Keratinocyte (primary cell): ENCODE measurements at regions not wholly inside any gene's neighbourhood (a gene's known extent, or its start where the extent isn't known, plus 50 kb on each side); places are given as distances from the start of the nearest gene placed in this dataset.
"Not testable (repeated sequence)": the region's sequence is repeated elsewhere in the genome, so short reads cannot be mapped to it uniquely, and the experiment has no call there.

Experiments
- DNase-seq: peaks from one replicate; pipeline ENCODE4 v3.0.0-alpha.2; 2011; ENCODE audit warnings: low read depth, missing footprints, low spot score
- FAIRE-seq: peaks from 2 replicates; lab custom pipeline; 2011; peaks lifted over from hg19 to GRCh38; lab: Jason Lieb, UNC
- H2AFZ ChIP-seq: 2 replicates; pipeline ENCODE4 v1.6.0; 2012; ENCODE audit warnings: low read length, control low read depth, inconsistent platforms; ENCODE audit not compliant: control insufficient read depth
- H3K27ac ChIP-seq: 2 replicates; pipeline ENCODE4 v1.5.1; 2011; ENCODE audit warnings: low read length; ENCODE audit not compliant: control insufficient read depth, insufficient read depth
- H3K27me3 ChIP-seq: 3 replicates; pipeline ENCODE4 v1.6.0; 2011; ENCODE audit warnings: low read length; ENCODE audit not compliant: control insufficient read depth, insufficient read depth; ENCODE audit errors: extremely low read depth
- H3K36me3 ChIP-seq, 2 experiments: 2 replicates in 1 of 2; 3 replicates in 1 of 2; pipeline ENCODE4 v1.5.1; 2011; ENCODE audit warnings: low read length in 2 of 2, mild to moderate bottlenecking in 1 of 2; ENCODE audit not compliant: control insufficient read depth in 2 of 2, insufficient read depth in 2 of 2; ENCODE audit errors: extremely low read depth in 1 of 2
- H3K4me1 ChIP-seq: 3 replicates; pipeline ENCODE4 v1.5.1; 2011; ENCODE audit warnings: low read length; ENCODE audit not compliant: control insufficient read depth, insufficient read depth; ENCODE audit errors: extremely low read depth
- H3K4me2 ChIP-seq: 3 replicates; pipeline ENCODE4 v1.6.0; 2011; ENCODE audit warnings: low read depth, low read length; ENCODE audit not compliant: control insufficient read depth, insufficient read depth; ENCODE audit errors: extremely low read depth
- H3K4me3 ChIP-seq, 3 experiments: fragments of 200-600 bp in 1 of 3; sonication (generic) in 1 of 3; 2 replicates in 2 of 3; 3 replicates in 1 of 3; pipeline ENCODE4 v1.5.1; 2011 to 2016; ENCODE audit warnings: low read length in 3 of 3, mild to moderate bottlenecking in 3 of 3, control low read depth in 2 of 3, inconsistent platforms in 1 of 3, low read depth in 1 of 3, mixed read lengths in 1 of 3, mixed run types in 1 of 3, moderate library complexity in 1 of 3; ENCODE audit not compliant: control insufficient read depth in 2 of 3, insufficient read depth in 2 of 3; ENCODE audit errors: extremely low read depth in 1 of 3
- H3K79me2 ChIP-seq: 2 replicates; pipeline ENCODE4 v1.6.0; 2012; ENCODE audit warnings: low read length; ENCODE audit not compliant: control insufficient read depth, insufficient read depth
- H3K9ac ChIP-seq: 3 replicates; pipeline ENCODE4 v1.6.0; 2011; ENCODE audit warnings: low read length; ENCODE audit not compliant: control insufficient read depth, insufficient read depth; ENCODE audit errors: extremely low read depth
- H3K9me1 ChIP-seq: 3 replicates; pipeline ENCODE4 v1.6.0; 2011; ENCODE audit warnings: low read length; ENCODE audit not compliant: control insufficient read depth, insufficient read depth; ENCODE audit errors: extremely low read depth
- H3K9me3 ChIP-seq: 2 replicates; pipeline ENCODE4 v1.5.1; 2012; ENCODE audit warnings: low read depth, low read length; ENCODE audit not compliant: control insufficient read depth
- H4K20me1 ChIP-seq: 3 replicates; pipeline ENCODE4 v1.6.0; 2011; ENCODE audit warnings: low read length; ENCODE audit not compliant: control insufficient read depth, insufficient read depth; ENCODE audit errors: extremely low read depth
- EZH2 ChIP-seq: IDR thresholded peaks from one replicate; pipeline ENCODE4 v1.6.1; 2012; ENCODE audit warnings: inconsistent platforms, mild to moderate bottlenecking, low read length, moderate library complexity
- dilution Hi-C: fragments of 300-500 bp; cut with MboI; formaldehyde crosslinking; loops from one replicate; pipeline ENCODE4 v1.7.0; 2020; ENCODE audit warnings: low sequenced_read_pairs; ENCODE audit not compliant: extremely low pct_ligation_motif_present
- TF ChIP-seq, protein P1 (sequence below), 3 experiments: IDR thresholded peaks in 1 of 3; conservative IDR thresholded peaks in 1 of 3; optimal IDR thresholded peaks in 1 of 3; 2 replicates in 2 of 3; 3 replicates in 1 of 3; pipeline versions ENCODE3 to v1.5.1; 2011; ENCODE audit warnings: low read length in 3 of 3, mild to moderate bottlenecking in 3 of 3, moderate library complexity in 2 of 3, control low read depth in 1 of 3, inconsistent platforms in 1 of 3; ENCODE audit not compliant: insufficient read depth in 2 of 3; ENCODE audit errors: extremely low read depth in 1 of 3

DNA sequence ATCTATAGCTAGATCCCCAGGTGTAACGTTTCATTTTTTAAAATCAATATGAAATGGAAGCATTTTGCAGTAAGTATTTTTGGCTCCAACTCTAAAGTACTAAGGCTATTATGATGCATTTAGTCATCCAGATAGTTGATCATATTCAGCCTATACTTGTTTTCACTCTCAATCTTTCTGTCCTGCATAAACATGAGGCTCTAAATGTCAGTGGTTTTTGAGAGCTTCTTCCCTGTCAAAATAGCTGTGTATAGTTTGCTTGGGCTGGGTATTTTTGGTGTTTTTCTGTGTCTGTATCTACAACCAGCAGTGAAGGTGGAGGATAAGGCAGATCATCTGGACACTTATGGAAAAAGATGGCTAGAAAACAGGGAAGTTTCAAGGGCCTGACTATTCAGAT is 128.0 kb downstream of the LRRN1 start:
- Histone ChIP-seq H3K9me1 (no peaks in the 10 kb centered on the region), H3K36me3 (no peaks in the 10 kb centered on the region), H3K4me2 (no peak overlapping the region), H3K79me2 (no peaks in the 10 kb centered on the region), H3K9me3 (no peaks in the 10 kb centered on the region), H3K9ac (no peak overlapping the region), H3K27me3 (no peaks in the 10 kb centered on the region), H3K4me1 (no peaks in the 10 kb centered on the region), H2AFZ (no peak overlapping the region), H4K20me1 (no peaks in the 10 kb centered on the region), H3K4me3 (no peak overlapping the region), H3K27ac (no peak overlapping the region)
- no peak for DNase-seq
- no peak for FAIRE-seq
- TF ChIP-seq, protein P1, sequence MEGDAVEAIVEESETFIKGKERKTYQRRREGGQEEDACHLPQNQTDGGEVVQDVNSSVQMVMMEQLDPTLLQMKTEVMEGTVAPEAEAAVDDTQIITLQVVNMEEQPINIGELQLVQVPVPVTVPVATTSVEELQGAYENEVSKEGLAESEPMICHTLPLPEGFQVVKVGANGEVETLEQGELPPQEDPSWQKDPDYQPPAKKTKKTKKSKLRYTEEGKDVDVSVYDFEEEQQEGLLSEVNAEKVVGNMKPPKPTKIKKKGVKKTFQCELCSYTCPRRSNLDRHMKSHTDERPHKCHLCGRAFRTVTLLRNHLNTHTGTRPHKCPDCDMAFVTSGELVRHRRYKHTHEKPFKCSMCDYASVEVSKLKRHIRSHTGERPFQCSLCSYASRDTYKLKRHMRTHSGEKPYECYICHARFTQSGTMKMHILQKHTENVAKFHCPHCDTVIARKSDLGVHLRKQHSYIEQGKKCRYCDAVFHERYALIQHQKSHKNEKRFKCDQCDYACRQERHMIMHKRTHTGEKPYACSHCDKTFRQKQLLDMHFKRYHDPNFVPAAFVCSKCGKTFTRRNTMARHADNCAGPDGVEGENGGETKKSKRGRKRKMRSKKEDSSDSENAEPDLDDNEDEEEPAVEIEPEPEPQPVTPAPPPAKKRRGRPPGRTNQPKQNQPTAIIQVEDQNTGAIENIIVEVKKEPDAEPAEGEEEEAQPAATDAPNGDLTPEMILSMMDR (optimal IDR thresholded peaks at IDR 0.05 in 1 of 3, IDR thresholded peaks at IDR 0.05 in 1 of 3, conservative IDR thresholded peaks at IDR 0.05 in 1 of 3; ENCODE audit: extremely low read depth in 1 of 3, insufficient read depth in 2 of 3, low read length in 3 of 3): no peak
- TF ChIP-seq EZH2: no peak
- dilution Hi-C loops: no loop called here

- H3K4me1 ChIP-seq: no peaks in the 10 kb centered on the region
- no peak overlapping the region for H3K4me2 ChIP-seq
- no peaks in the 10 kb centered on the region for H3K79me2 ChIP-seq
- H3K4me3 ChIP-seq: no peak overlapping the region
- TF ChIP-seq, protein P1 (optimal IDR thresholded peaks at IDR 0.05 in 1 of 3, IDR thresholded peaks at IDR 0.05 in 1 of 3, conservative IDR thresholded peaks at IDR 0.05 in 1 of 3; ENCODE audit: extremely low read depth in 1 of 3, insufficient read depth in 2 of 3, low read length in 3 of 3): no peak
- no peak for TF ChIP-seq EZH2
- no peaks in the 10 kb centered on the region for H4K20me1 ChIP-seq
- H3K27ac ChIP-seq: no peak overlapping the region
- H2AFZ ChIP-seq: no peak overlapping the region
- H3K36me3 ChIP-seq: no peaks in the 10 kb centered on the region
- FAIRE-seq: no peak
- H3K9me1 ChIP-seq: no peaks in the 10 kb centered on the region
- no peak overlapping the region for H3K9ac ChIP-seq
- dilution Hi-C loops: no loop called here
- H3K9me3 ChIP-seq: no peaks in the 10 kb centered on the region
- no peaks in the 10 kb centered on the region for H3K27me3 ChIP-seq
- DNase-seq: no peak
Measured at GRCh38 chr3:3927965-3928364, 128.7 kb downstream of the LRRN1 start.

DNA sequence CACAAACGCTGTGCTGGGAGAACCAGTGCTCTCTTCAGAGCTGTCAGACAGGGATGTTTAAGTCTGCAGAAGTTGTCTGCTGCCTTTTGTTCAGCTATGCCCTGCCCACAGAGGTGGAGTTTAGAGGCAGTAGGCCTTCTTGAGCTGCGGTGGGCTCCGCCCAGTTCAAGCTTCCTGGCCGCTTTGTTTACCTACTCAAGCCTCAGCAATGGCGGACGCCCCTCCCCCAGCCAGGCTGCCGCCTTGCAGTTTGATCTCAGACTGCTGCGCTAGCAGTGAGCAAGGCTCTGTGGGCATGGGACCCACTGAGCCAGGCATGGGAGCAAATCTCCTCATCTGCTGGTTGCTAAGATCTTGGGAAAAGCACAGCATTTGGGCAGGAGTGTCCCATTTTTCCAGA is 142.1 kb downstream of the LRRN1 start:
- dilution Hi-C loops, H4K20me1 ChIP-seq: not testable (repeated sequence)

More for the DNA sequence above, 142.1 kb downstream of the LRRN1 start:
- not testable (repeated sequence) for FAIRE-seq, H3K36me3 ChIP-seq, H2AFZ ChIP-seq, H3K79me2 ChIP-seq, H3K9ac ChIP-seq, DNase-seq, H3K9me3 ChIP-seq, H3K27ac ChIP-seq, H3K9me1 ChIP-seq, H3K4me2 ChIP-seq, H3K27me3 ChIP-seq, H3K4me3 ChIP-seq, H3K4me1 ChIP-seq
